B cell (primary cell): ENCODE measurements at regions not wholly inside any gene's neighbourhood (a gene's known extent, or its start where the extent isn't known, plus 50 kb on each side); places are given as distances from the start of the nearest gene placed in this dataset.

ENCODE experiments used
- ATAC-seq: fragments of 200-7000 bp; cut with Tn5 transposase; one replicate; pipeline ENCODE4 v1.10.0; 2021; ENCODE audit warnings: low read depth, mild to moderate bottlenecking, moderate number of reproducible peaks, moderate library complexity
- CTCF ChIA-PET: fragments of 350-600 bp; sonication (Branson Sonifier 250); formaldehyde crosslinking; loops from one replicate; lab custom pipeline; 2021; ENCODE audit warnings: antibody characterized with exemption, inconsistent platforms; lab: Charles Lee
- POLR2A ChIA-PET: fragments of 350-600 bp; sonication (Branson Sonifier 250); formaldehyde crosslinking; loops from one replicate; lab custom pipeline; 2021; ENCODE audit warnings: antibody characterized with exemption; lab: Charles Lee
- DNase-seq: peaks from one replicate; pipeline ENCODE4 v3.0.0; 2013
- H2AFZ ChIP-seq: 2 replicates; pipeline ENCODE4 v1.6.1; 2012; ENCODE audit warnings: mild to moderate bottlenecking, low read depth, low read length; ENCODE audit not compliant: insufficient read depth, poor library complexity, severe bottlenecking
- H3K27ac ChIP-seq, 2 donors: 1 replicate in 1 of 2; 2 replicates in 1 of 2; pipeline ENCODE4 v1.5.1; 2012 to 2013; ENCODE audit warnings: low read length in 2 of 2, mild to moderate bottlenecking in 2 of 2, moderate library complexity in 1 of 2
- H3K27me3 ChIP-seq, 4 experiments: fragments of 200-600 bp in 1 of 4; sonication (generic) in 1 of 4; replicated peaks in 1 of 4; 1 replicate in 2 of 4; 2 replicates in 2 of 4; pipeline versions ENCODE4 v1.6.1 to v1.7.0; 2013 to 2016; ENCODE audit warnings: low read length in 3 of 4, mild to moderate bottlenecking in 2 of 4, mixed read lengths in 1 of 4, moderate library complexity in 1 of 4; ENCODE audit not compliant: insufficient read depth in 4 of 4, control insufficient read depth in 3 of 4; ENCODE audit errors: control extremely low read depth in 1 of 4
- H3K36me3 ChIP-seq, 2 experiments: replicated peaks in 1 of 2; 1 replicate in 1 of 2; 2 replicates in 1 of 2; pipeline versions ENCODE4 v1.6.1 to v1.7.1; 2013; ENCODE audit warnings: low read length in 1 of 2; ENCODE audit not compliant: insufficient read depth in 2 of 2, control insufficient read depth in 1 of 2; ENCODE audit errors: control extremely low read depth in 1 of 2, extremely low read depth in 1 of 2
- H3K4me1 ChIP-seq, 2 donors: fragments of 200-600 bp in 1 of 2; sonication (generic) in 1 of 2; 1 replicate in 1 of 2; 2 replicates in 1 of 2; pipeline versions ENCODE4 v1.5.1 to v1.6.1; 2013 to 2017; ENCODE audit warnings: low read length in 2 of 2; ENCODE audit not compliant: control insufficient read depth in 2 of 2, insufficient read depth in 2 of 2
- H3K4me2 ChIP-seq: replicated peaks from 2 replicates; pipeline ENCODE3; 2012; ENCODE audit warnings: mild to moderate bottlenecking, low read depth, low read length; ENCODE audit not compliant: poor library complexity, severe bottlenecking
- H3K4me3 ChIP-seq, 5 experiments: fragments of 200-600 bp in 1 of 5; sonication (generic) in 1 of 5; 1 replicate in 3 of 5; 2 replicates in 2 of 5; pipeline versions ENCODE4 v1.5.1 to v1.7.0; 2011 to 2016; ENCODE audit warnings: low read length in 4 of 5, mild to moderate bottlenecking in 4 of 5, low read depth in 2 of 5, control low read depth in 1 of 5, moderate library complexity in 1 of 5; ENCODE audit not compliant: insufficient read depth in 1 of 5; ENCODE audit errors: control extremely low read depth in 1 of 5, extremely low read depth in 1 of 5
- H3K79me2 ChIP-seq: fragments of 200-600 bp; sonication (generic); one replicate; pipeline ENCODE4 v1.6.0; 2016; ENCODE audit warnings: low read length; ENCODE audit not compliant: control insufficient read depth, insufficient read depth
- H3K9ac ChIP-seq: fragments of 200-600 bp; sonication (generic); 2 replicates; pipeline ENCODE4 v1.6.1; 2017; ENCODE audit warnings: mild to moderate bottlenecking, low read length, moderate library complexity
- H3K9me3 ChIP-seq, 3 donors: one replicate each; pipeline versions ENCODE4 v1.6.1 to v1.7.1; 2013; ENCODE audit warnings: low read length in 2 of 3; ENCODE audit not compliant: control insufficient read depth in 2 of 3, insufficient read depth in 1 of 3; ENCODE audit errors: control extremely low read depth in 1 of 3
- H4K20me1 ChIP-seq: 2 replicates; pipeline ENCODE4 v1.6.0; 2012; ENCODE audit warnings: mild to moderate bottlenecking, low read length; ENCODE audit not compliant: insufficient read depth, control insufficient read depth, poor library complexity, severe bottlenecking
- H3K27ac Mint-ChIP-seq: one replicate; pipeline ENCODE4 v1.8.0; 2021; ENCODE audit warnings: mixed read lengths
- H3K27me3 Mint-ChIP-seq: one replicate; pipeline ENCODE4 v1.8.0; 2021; ENCODE audit warnings: mixed read lengths
- H3K4me1 Mint-ChIP-seq: one replicate; pipeline ENCODE4 v1.8.0; 2021; ENCODE audit warnings: mixed read lengths
- H3K4me3 Mint-ChIP-seq: one replicate; pipeline ENCODE4 v1.8.0; 2021; ENCODE audit warnings: mixed read lengths
- H3K9me3 Mint-ChIP-seq: one replicate; pipeline ENCODE4 v1.8.0; 2022; ENCODE audit warnings: mixed read lengths; ENCODE audit not compliant: insufficient read depth
- CTCF ChIP-seq: fragments of 200-600 bp; IDR thresholded peaks from one replicate; pipeline ENCODE4 v1.8.0; 2022; ENCODE audit warnings: antibody characterized with exemption, mild to moderate bottlenecking
- EZH2 ChIP-seq: IDR thresholded peaks from 2 replicates; pipeline ENCODE4 v1.6.1; 2012; ENCODE audit warnings: borderline replicate concordance, low read depth, mild to moderate bottlenecking, moderate library complexity, low read length; ENCODE audit not compliant: insufficient read depth, poor library complexity, severe bottlenecking
- WGBS: methylation state at CpG from one replicate; pipeline ENCODE4 v1.1.5; 2013; ENCODE audit warnings: missing lambda C conversion rate; ENCODE audit not compliant: insufficient coverage; 5-methylcytosine and 5-hydroxymethylcytosine counted together
- intact Hi-C: fragments of 100-400 bp; cut with micrococcal nuclease; formaldehyde crosslinking; loops from one replicate; pipeline ENCODE4 v1.10.0; 2022

- Histone ChIP-seq H2AFZ (no peak overlapping the region), H3K36me3 (no peaks in the 10 kb centered on the region), H3K79me2 (no peaks in the 10 kb centered on the region), H3K9ac (no peak overlapping the region), H4K20me1 (no peaks in the 10 kb centered on the region), H3K4me2 (no peak overlapping the region), H3K27me3 (no peaks in the 10 kb centered on the region), H3K4me3 (no peak overlapping the region), H3K4me1 (no peaks in the 10 kb centered on the region), H3K9me3 (no peaks in the 10 kb centered on the region), H3K27ac (no peak overlapping the region)
- intact Hi-C loops, result no loop called here
- Mint-ChIP-seq H3K27ac (no peak overlapping the region), H3K9me3 (no peaks in the 10 kb centered on the region), H3K27me3 (no peaks in the 10 kb centered on the region), H3K4me3 (no peak overlapping the region), H3K4me1 (peaks cover 2% of the 10 kb centered on the region)
- DNase-seq (no peak), ATAC-seq (no peak)
- CTCF ChIA-PET, result interaction anchor here (2.7 kb wide), 1 partner anchor 1312 kb away, joined by 21 read pairs; no protein-coding TSS in a partner anchor
- TF ChIP-seq EZH2 (no peak), CTCF (no peak)
- WGBS, result 60% methylated on average over 1 of the region's 1 CpG
- POLR2A ChIA-PET, result no interaction called here
These were observed 99.4 kb downstream of the CCER1 start for GRCh38 chr12:90855534-90855933.

DNA sequence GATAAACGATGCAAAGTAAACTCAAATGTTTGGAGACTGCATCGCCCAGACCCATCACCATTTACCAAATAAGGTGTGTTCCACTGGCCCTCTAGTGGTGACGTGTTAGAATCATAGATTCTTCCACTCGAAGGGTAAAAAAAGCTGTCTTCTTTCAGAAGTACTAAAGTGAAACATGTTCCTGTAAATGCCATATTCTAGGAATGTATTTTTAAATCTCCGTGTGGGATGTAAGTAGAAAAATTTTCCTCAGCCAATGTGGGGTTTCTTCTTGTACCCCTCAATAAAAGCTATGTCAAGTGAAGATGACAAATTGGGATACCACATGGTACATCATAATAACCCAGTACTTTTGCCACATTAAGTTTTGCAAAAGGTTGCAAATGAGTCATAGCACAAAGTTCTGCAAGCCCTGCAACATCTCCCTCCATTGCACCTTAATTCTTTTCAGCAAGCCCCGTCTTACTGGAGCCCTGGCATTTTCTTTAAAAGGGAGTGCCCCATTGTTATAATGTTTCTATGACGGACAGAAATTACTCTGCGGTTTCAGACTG, 100.8 kb downstream of the CCER1 start:
- Histone ChIP-seq H3K27ac (no peak overlapping the region), H3K4me2 (no peak overlapping the region), H4K20me1 (no peaks in the 10 kb centered on the region), H3K27me3 (no peaks in the 10 kb centered on the region), H3K36me3 (no peaks in the 10 kb centered on the region), H3K79me2 (no peaks in the 10 kb centered on the region), H3K9me3 (no peaks in the 10 kb centered on the region), H2AFZ (no peak overlapping the region), H3K4me1 (no peaks in the 10 kb centered on the region), H3K4me3 (no peak overlapping the region), H3K9ac (no peak overlapping the region)
- peak; percentile 31 for DNase-seq
- Mint-ChIP-seq H3K27ac (no peak overlapping the region), H3K9me3 (no peaks in the 10 kb centered on the region), H3K27me3 (no peaks in the 10 kb centered on the region), H3K4me3 (no peak overlapping the region), H3K4me1 (peaks cover 2% of the 10 kb centered on the region)
- no peak for TF ChIP-seq EZH2
- TF ChIP-seq CTCF, result peak; percentile 81
- ChIA-PET POLR2A (no interaction called here), CTCF (interaction anchor here (0.8 to 2.7 kb wide), 4 partner anchors 17 to 1310 kb away, joined by 3 to 21 read pairs (median 3); no protein-coding TSS in a partner anchor)
- 100% methylated on average over 2 of the region's 8 CpGs for WGBS
- no peak for ATAC-seq
- intact Hi-C loops, result no loop called here
